ENCODE measurements at regions not wholly inside any gene's neighbourhood (a gene's known extent, or its start where the extent isn't known, plus 50 kb on each side); places are given as distances from the start of the nearest gene placed in this dataset.

DNA sequence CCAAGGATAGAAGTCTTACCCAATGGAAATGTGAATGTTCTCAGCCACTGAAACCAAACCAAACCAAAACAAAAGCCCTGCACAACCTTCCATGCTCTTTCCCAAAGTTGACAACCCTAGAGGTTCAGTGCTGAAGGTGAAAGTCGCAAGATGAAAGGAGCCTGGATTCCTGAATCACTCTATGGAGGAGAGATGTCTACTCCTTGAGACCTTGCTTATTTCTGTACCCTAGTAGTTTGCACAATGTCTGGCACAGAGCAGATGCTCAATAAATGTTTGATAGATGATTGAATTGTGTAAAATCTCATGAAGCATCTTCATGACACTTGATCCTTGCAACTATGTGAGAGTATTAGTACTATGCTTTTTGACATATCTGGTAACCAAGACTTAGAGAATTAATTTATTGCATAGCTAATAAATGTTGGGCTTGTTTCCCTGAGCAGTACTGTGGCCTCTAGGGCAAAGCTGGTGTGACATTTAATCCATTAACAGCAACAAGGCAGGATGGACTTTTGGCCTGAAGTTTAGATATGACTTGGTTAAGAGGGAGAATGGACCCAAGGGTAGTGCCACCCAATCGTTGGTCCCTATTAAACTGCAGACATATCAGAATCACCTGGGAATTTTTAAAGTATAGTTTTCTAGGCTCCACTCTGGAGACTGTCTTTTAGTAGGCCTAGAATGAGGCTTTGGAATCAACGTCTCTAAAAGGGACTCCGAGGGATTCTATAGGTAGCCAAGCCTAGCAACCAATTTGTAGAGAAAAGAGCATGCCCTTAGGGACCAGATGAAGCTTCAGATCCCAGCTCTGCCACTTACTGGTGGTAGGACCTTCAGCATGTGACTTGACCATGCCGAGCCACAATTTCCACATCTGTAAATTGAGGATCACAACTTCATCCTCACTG is 145.9 kb downstream of the DDX1 start:
- POLR2A ChIA-PET = no interaction called here
- Histone ChIP-seq H3K9me3 (ENCODE audit: control insufficient read depth, insufficient read depth, low read length) (no peaks in the 10 kb centered on the region), H3K27ac (ENCODE audit: low read depth, low read length) (no peak overlapping the region), H3K4me3 (ENCODE audit: low read depth, low read length) (no peak overlapping the region), H3K27me3 (ENCODE audit: control insufficient read depth, insufficient read depth, low read length) (peaks cover 25% of the 10 kb centered on the region)
- TF ChIP-seq, protein P1, sequence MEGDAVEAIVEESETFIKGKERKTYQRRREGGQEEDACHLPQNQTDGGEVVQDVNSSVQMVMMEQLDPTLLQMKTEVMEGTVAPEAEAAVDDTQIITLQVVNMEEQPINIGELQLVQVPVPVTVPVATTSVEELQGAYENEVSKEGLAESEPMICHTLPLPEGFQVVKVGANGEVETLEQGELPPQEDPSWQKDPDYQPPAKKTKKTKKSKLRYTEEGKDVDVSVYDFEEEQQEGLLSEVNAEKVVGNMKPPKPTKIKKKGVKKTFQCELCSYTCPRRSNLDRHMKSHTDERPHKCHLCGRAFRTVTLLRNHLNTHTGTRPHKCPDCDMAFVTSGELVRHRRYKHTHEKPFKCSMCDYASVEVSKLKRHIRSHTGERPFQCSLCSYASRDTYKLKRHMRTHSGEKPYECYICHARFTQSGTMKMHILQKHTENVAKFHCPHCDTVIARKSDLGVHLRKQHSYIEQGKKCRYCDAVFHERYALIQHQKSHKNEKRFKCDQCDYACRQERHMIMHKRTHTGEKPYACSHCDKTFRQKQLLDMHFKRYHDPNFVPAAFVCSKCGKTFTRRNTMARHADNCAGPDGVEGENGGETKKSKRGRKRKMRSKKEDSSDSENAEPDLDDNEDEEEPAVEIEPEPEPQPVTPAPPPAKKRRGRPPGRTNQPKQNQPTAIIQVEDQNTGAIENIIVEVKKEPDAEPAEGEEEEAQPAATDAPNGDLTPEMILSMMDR (IDR thresholded peaks at IDR 0.05; ENCODE audit: low read depth, low read length) = no peak
- CTCF ChIA-PET = no interaction called here
- no peak for DNase-seq (ENCODE audit: low read depth, low spot score)

DNA sequence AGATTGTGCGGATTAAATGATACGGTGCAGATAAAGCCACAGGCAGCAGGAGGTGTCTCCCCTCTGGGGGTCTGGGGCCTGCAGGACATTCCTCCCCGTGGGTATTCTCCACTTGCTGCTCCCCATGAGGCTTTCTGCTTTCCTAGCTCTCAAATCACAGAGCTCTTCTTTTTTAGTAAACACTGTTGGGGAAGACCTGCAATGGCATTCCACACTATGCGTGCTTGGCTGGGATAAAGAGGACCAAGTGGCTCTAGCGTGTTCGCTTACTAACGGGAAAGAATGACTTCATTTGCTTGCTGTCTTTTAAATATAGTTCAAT is 146.5 kb downstream of the DDX1 start:
- Histone ChIP-seq H3K27me3 (ENCODE audit: control insufficient read depth, insufficient read depth, low read length) (peaks cover 22% of the 10 kb centered on the region), H3K9me3 (ENCODE audit: control insufficient read depth, insufficient read depth, low read length) (no peaks in the 10 kb centered on the region), H3K4me3 (ENCODE audit: low read depth, low read length) (no peak overlapping the region), H3K27ac (ENCODE audit: low read depth, low read length) (no peak overlapping the region)
- ChIA-PET POLR2A (no interaction called here), CTCF (no interaction called here)
- DNase-seq (ENCODE audit: low read depth, low spot score) = no peak
- TF ChIP-seq, protein P1 (IDR thresholded peaks at IDR 0.05; ENCODE audit: low read depth, low read length) = no peak

DNA sequence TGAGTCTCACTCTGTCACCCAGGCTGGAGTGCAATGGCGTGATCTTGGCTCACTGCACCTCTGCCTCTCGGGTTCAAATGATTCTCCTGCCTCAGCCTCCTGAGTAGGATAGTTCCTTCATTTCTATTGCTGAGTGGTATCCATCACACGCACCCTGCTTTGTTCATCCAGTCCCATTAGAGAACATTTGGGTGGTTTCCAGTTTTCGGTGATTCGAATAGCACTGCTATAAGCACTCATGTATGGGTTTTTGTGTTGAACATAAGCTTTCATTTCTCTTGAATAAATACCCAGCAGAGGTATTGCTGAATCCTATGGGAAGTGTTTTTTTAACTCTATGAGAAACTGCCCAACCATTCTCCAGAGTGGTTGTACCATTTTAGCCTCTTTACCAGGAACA is 147.3 kb downstream of the DDX1 start:
- CTCF ChIA-PET = no interaction called here
- H3K4me3 ChIP-seq (ENCODE audit: low read depth, low read length) = no peak overlapping the region
- H3K27ac ChIP-seq (ENCODE audit: low read depth, low read length) = no peak overlapping the region
- H3K27me3 ChIP-seq (ENCODE audit: control insufficient read depth, insufficient read depth, low read length) = peaks cover 20% of the 10 kb centered on the region
- no peaks in the 10 kb centered on the region for H3K9me3 ChIP-seq (ENCODE audit: control insufficient read depth, insufficient read depth, low read length)
- POLR2A ChIA-PET = no interaction called here
- TF ChIP-seq, protein P1 (IDR thresholded peaks at IDR 0.05; ENCODE audit: low read depth, low read length) = no peak
- no peak for DNase-seq (ENCODE audit: low read depth, low spot score)

DNA sequence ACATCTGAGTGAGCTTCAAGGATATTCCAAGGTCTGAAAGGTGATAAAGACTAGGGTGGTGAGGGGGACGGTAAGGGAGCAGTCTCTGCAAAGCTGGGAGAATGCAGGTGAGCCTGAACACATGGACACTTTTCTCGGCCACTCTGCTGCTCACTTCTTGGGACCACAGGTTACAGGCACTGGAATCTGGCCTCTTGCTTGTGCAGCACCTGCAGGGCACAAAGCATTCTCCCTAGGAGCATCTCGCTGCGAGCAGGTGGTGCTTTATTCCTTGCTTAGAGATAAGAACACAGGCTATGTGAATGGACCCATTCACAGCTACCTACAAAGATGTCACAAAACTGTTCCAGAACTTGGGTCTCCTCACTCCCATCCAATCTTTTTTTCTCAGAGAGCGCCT is 153.2 kb downstream of the DDX1 start:
- Histone ChIP-seq H3K27me3 (ENCODE audit: control insufficient read depth, insufficient read depth, low read length) (peaks cover 3% of the 10 kb centered on the region), H3K4me3 (ENCODE audit: low read depth, low read length) (no peak overlapping the region), H3K27ac (ENCODE audit: low read depth, low read length) (no peak overlapping the region), H3K9me3 (ENCODE audit: control insufficient read depth, insufficient read depth, low read length) (no peaks in the 10 kb centered on the region)
- DNase-seq (ENCODE audit: low read depth, low spot score) = no peak
- TF ChIP-seq, protein P1 (IDR thresholded peaks at IDR 0.05; ENCODE audit: low read depth, low read length) = no peak
- ChIA-PET POLR2A (no interaction called here), CTCF (no interaction called here)

DNA sequence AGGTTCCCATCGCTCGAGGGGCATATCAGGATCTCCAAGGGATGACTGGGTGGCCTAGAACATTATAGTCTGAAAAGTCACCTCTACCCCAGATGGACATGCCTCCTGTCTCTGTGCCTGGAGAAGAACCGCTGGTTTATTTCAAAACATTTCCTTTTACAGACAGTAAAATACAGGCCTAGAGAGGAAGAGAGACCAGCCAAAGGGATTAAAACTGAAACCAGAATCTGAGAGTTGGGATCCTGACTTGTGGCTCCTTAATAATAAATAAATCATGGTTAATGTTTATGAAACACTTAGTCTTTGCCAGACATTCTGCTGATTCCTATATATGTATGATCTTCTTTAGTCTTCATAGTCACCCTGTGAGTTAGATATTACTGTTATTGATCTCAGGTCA is 153.7 kb downstream of the DDX1 start:
- ChIA-PET CTCF (no interaction called here), POLR2A (no interaction called here)
- TF ChIP-seq, protein P1 (IDR thresholded peaks at IDR 0.05; ENCODE audit: low read depth, low read length) = no peak
- Histone ChIP-seq H3K4me3 (ENCODE audit: low read depth, low read length) (no peak overlapping the region), H3K9me3 (ENCODE audit: control insufficient read depth, insufficient read depth, low read length) (no peaks in the 10 kb centered on the region), H3K27ac (ENCODE audit: low read depth, low read length) (no peak overlapping the region), H3K27me3 (ENCODE audit: control insufficient read depth, insufficient read depth, low read length) (peaks cover 3% of the 10 kb centered on the region)
- DNase-seq (ENCODE audit: low read depth, low spot score) = no peak

All from AG04450 (cell line).